ENCODE measurements at regions not wholly inside any gene's neighbourhood (a gene's known extent, or its start where the extent isn't known, plus 50 kb on each side); places are given as distances from the start of the nearest gene placed in this dataset.

DNA sequence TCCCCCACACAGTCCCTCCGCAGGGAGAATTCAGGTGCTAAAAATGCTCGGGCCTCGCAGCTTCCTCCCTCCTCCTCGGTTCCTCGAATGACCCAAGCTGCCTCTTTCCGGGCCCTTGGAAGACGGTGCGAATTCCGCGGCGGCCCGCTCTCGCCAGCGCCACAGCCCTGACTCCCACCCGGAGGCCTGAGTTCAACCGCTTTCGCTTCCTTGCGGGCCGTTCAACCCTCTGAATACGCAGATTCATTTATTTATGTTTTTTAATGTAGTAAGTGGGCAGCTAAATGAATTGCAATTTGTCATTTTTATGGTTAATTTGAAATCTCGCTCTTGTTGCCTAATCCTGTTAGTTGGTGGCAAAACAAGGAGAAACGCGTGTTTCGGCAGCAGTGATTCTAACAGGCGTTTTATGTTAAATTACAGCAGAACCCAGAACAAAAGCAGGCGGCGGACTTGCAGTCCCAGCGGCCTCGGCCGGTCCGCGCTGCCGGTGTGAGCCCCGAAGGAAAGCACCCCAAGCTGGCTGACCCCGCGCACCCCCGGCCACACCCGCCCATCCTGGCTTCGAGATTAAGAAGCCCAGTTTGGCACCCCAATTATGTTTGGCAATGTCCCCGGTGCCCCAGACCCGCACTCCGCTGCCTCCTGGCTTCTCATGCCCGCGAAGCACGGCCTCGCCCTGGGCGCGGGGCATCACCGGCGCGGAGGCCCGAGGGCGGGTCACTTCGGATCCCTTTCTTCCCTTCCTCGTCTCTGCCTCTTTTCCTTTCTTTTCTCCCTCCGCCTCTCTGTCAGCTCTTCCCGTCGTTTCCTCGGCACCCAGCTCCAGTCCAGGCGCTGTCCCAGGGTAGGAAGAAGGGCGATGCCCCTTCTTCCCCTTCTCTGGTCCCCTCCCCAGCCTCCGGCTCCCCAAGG lies 75.9 kb downstream of the INSIG1 start (continued):
- TF ChIP-seq, protein P1, sequence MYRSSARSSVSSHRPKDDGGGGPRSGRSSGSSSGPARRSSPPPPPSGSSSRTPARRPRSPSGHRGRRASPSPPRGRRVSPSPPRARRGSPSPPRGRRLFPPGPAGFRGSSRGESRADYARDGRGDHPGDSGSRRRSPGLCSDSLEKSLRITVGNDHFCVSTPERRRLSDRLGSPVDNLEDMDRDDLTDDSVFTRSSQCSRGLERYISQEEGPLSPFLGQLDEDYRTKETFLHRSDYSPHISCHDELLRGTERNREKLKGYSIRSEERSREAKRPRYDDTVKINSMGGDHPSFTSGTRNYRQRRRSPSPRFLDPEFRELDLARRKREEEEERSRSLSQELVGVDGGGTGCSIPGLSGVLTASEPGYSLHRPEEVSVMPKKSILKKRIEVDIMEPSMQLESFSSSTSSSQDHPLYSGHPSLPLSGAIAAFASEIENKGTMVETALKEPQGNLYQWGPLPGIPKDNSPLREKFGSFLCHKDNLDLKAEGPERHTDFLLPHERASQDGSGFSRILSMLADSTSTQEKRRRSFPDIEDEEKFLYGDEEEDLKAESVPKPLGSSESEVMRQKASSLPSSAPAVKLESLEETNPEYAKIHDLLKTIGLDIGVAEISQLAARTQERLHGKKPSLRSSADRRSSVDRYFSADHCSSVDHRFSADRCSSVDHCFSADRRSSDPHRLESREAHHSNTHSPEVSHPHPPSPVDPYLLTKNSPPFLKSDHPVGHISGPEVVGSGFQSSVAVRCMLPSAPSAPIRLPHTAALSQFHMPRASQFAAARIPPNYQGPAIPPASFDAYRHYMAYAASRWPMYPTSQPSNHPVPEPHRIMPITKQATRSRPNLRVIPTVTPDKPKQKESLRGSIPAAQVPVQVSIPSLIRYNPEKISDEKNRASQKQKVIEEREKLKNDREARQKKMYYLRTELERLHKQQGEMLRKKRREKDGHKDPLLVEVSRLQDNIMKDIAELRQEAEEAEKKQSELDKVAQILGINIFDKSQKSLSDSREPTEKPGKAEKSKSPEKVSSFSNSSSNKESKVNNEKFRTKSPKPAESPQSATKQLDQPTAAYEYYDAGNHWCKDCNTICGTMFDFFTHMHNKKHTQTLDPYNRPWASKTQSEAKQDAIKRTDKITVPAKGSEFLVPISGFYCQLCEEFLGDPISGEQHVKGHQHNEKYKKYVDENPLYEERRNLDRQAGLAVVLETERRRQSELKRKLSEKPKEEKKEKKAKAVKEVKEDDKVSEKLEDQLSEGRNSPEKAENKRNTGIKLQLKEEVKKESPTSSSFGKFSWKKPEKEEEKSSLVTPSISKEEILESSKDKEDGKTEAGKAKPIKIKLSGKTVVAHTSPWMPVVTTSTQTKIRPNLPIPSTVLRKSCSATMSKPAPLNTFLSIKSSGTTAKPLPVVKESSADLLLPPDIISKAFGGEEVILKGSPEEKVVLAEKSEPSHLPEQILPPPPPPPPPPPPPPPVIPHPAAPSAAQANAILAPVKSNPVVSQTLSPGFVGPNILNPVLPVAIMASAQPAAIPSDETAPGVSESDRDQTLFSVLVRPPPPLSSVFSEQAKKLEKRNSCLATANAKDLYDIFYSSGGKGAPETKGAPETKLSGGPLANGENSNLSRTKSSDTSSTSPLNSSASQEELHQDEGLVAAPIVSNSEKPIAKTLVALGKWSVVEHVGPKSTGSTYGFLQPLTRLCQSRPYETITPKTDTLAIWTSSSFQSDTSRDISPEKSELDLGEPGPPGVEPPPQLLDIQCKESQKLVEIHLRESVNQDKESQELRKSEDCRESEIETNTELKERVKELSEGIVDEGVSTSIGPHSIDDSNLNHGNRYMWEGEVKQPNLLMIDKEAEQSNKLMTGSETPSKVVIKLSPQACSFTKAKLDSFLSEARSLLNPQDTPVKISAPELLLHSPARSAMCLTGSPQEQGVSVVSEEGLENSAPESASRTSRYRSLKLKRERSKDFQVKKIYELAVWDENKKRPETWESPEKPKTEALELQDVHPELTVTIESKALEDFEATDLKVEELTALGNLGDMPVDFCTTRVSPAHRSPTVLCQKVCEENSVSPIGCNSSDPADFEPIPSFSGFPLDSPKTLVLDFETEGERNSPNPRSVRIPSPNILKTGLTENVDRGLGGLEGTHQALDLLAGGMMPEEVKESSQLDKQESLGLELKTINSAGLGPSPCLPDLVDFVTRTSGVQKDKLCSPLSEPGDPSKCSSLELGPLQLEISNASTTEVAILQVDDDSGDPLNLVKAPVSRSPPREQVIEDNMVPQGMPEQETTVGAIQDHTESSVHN (IDR thresholded peaks at IDR 0.05; ENCODE audit: borderline replicate concordance in 1 of 2, low read depth in 1 of 2), result no peak
- TF ChIP-seq RBM17 (IDR thresholded peaks at IDR 0.05; ENCODE audit: borderline replicate concordance, low read depth, low read length), result no peak

Data from K562 (cell line).